NCI-H2196 treated with DMSO at 0.1 percent for 48 hours (cell line): ENCODE measurements at regions not wholly inside any gene's neighbourhood (a gene's known extent, or its start where the extent isn't known, plus 50 kb on each side); places are given as distances from the start of the nearest gene placed in this dataset.
A peak's percentile ranks its signal among the peaks of the same experiment; 100 is the strongest.

Experiments
- DNase-seq: peaks from one replicate; lab custom pipeline; 2025; ENCODE audit not compliant: unreplicated experiment; lab: John Stamatoyannopoulos, UW

GRCh38 chr20:52654567-52654966, 317.6 kb upstream of the TSHZ2 start:
- no peak for DNase-seq

DNA sequence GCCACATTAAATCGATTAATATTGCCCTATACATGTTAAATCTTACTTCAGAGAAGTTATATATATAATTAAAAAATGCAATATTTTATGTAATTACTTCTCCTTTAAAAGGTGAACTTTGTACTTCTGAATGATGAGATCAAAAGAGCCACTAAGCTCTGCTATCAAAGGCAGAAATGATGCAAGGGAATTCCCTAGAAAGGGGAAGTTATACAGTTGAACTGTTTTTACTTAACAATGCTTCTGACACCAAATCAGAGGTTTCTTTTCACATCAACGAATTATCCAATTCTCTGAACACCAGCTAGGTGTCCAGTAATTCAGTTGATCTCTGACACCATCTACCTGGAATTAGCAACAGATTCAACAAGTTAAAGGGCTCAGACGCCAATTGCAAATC, 319.9 kb upstream of the TSHZ2 start:
- no peak for DNase-seq

- peak; percentile 25 for DNase-seq
Measured at GRCh38 chr20:52649727-52650126, 322.4 kb upstream of the TSHZ2 start.

DNA sequence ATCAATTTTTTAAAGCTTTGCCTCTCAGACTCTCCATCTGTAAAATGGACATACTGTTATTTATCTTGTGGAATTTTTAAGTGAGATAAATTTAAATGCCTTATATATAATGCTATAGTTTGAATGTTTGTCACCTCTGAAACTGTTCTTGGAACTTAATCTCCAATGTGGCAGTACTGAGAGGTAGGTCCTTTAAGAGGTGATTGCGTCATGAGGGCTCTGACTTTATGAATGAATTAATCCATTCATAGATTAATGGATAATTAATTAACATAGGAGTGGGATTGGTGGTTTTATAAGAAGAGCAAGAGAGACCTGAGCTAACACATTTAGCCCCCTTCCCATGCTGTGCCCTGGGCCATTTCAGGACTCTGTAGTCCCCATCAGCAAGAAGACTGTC, 326.3 kb upstream of the TSHZ2 start:
- no peak for DNase-seq

DNA sequence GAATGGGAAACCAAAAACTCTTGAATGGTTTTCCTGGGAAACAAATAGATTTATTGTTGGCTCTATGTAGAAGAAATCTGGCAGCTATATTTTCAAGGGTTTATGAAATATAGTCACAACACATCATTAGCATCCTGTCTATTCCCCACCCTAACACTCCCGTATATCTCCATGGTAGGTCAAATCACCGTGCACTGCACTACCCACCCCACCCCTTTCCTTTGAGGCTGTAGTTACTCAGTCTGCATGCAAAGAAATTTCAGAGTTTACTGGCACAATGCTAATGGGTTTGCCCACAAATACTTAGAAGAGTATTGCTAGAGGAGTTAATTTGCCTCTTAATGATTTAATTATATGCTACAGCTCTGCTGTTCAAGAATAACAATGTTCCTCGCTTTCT, 329.1 kb upstream of the TSHZ2 start:
- no peak for DNase-seq

DNA sequence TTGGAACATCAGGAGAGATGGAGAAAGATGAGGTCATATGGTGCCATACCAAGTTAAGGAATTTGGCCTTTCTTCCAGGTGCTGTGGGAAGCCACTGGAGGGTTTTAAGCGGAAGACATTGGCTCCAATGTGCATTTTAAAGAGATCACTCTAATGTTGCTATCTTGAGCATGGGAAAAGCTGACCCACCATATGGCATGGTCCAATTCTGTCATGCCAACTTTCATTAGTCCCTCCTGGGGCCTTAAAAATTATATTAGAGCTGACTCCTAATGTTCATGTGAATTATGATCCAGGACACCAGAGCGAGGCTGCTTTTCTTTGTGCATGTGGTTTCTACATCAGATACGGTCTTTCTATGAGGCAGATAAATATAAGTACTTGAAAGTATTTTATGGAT, 335.0 kb upstream of the TSHZ2 start:
- DNase-seq = no peak

DNA sequence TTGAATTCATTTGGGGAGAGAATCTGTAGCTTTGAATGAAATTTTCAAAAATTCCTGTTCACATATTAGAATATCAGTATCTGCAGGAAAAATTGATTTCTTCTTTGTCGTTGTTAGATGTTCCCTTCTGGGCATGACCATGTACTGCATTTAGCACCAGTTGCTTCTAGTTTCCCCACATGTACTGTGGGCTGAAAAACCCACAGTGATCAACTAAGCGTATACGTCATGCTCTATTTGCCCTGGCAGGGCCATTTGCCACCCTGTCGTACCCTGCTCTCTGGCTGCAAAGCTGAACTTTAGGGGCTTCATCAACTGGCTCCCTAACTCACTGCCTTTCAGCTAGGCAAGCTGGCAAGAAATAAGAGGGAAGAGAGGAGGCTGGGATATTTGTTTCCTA, 340.7 kb upstream of the TSHZ2 start:
- DNase-seq = no peak

DNA sequence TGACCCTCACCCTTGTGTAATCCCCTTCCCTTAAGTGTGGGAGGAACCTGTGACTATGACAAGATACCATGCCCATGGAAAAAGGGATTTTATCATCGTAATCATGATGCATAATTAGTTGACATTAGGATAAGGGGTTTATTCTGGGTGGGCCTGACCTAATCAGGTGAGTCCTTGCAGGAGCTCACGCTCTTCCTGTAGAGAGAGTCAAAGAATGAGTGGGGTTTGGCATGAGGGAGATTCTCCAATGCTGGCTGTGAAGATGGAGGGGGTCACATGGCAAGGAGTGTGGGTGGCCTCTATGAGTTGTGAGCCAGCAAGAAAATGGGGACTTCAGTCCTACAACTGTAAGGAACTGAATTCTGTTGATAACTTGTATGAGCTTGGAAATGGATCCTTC, 342.0 kb upstream of the TSHZ2 start:
- no peak for DNase-seq

DNA sequence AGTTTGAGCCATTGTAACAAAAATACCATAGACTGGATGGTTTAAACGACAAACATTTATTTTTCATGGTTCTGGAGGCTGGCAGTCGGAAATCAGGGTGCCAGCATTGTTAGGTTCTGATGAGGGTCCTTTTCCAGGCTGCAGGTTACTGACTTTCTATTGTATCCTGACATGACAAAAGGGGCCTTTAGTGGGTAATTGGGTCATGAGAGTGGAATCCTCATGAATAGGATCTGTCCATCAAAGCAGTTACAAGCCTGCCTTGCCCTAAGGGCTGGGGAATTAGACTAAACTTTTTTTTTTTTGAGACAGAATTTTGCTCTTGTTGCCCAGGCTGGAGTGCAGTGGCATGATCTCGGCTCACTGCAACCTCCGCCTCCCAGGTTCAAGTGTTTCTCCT, 347.9 kb upstream of the TSHZ2 start:
- no peak for DNase-seq

DNA sequence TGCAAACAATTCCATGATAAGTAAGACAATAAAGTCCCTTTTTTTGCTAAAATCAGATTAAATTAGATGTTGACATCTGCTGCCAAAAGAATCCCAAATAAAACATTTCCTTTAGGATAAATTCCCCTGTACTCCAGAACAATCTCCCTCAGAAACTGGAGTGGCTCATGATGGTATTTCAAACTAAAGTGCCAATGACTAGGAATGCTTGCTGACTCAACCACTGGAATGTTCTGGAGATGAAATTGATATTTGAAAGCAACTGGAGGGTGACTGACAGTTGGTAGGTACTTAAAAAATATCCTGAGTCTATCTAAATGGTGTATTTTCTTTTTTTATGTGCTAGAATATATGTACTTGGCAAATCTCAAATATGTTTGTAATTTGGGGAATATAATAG, 350.1 kb upstream of the TSHZ2 start:
- DNase-seq = no peak

DNA sequence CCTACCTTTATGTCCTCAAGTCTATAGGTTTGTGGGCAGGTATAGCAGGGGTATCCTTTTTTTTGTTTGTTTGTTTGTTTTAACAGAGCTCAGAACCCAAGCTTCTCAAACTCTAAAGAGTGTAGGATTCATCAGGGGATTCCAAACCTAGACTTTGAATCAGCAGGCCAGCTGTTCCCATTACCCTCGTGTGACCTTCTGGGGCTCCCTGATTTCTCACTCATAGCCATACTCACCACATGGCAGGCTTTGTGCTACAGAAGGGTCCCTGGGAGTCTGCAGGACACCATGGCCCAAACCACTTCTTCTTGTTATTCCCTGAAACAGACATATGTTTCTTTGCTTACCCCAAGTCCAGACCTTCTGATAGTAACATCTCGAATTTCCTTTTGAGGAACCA, 350.8 kb upstream of the TSHZ2 start:
- no peak for DNase-seq

- DNase-seq = no peak
Measured at GRCh38 chr20:52619671-52620070, 352.5 kb upstream of the TSHZ2 start.

DNA sequence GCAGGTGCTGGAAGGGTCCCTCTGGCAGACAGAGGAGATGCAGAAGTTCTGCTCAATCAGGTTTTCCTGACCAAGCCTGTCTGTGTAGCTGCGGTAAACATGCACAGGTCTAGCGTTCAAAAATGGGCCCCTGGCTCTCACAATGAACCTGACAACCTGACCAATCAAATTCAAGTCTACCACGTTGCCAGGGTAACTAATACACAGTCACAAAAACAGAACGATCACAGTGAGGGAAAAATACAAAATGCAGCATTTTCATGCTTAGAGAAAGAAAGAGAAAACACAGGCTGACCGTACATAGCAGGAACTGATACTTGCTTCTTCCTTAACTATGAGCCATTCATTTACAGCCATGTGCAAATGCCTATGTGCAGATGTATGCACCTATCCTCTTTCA, 353.1 kb upstream of the TSHZ2 start:
- no peak for DNase-seq

DNA sequence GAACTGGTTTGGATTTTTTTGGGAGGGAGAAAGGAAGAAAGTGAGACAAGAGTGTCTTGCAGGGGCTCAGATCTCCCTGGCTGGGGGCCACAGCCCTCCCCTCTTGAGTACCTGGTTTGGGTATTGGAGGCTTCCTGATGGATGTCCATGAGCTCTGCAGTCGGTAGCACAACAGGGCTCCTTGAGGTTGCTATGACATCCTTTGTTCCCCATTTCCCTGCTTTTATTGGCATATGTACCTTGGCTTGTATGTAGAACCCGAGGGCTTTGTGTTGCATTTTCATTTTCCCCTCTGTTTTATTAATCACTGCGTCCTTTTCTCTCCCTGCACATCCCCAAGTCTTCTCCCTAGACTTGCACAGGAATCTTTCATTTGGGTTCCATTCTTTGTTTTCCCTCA, 355.5 kb upstream of the TSHZ2 start:
- DNase-seq = no peak

- no peak for DNase-seq
Measured at GRCh38 chr20:52614051-52614863, 357.9 kb upstream of the TSHZ2 start.

GRCh38 chr20:52612046-52612632, 360.0 kb upstream of the TSHZ2 start:
- DNase-seq = no peak

- no peak for DNase-seq
Measured at GRCh38 chr20:52610749-52611148, 361.4 kb upstream of the TSHZ2 start.

DNA sequence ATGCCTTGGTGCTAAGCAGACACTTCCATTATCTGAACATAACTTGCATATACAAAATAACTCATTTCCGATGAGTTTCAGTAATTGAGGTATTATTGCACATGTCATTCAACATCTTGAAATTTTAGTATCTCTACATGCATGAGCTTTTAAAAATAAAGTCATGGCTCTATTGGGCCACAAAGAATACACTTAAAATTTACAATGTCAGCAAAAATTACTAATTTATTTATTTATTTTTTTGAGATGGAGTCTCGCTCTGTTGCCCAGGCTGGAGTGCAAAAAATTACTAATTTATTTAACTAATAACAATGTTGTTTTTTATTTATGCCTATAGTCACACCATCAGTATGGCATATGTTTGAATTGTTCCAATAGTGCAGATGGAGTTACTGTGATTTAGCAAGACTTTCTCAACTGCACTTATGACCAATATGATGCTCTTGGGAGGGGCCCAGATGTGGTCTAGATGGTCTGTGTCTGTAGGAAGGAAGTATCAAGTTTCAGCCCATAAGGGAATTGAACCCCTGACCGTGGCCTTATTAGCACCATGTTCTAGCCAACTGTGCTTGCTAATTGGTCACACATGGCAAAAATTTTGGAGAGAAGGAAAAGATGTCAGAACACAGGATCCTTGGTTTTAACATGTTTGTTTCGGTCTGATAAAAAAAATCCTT, 370.7 kb upstream of the TSHZ2 start:
- DNase-seq = no peak

DNA sequence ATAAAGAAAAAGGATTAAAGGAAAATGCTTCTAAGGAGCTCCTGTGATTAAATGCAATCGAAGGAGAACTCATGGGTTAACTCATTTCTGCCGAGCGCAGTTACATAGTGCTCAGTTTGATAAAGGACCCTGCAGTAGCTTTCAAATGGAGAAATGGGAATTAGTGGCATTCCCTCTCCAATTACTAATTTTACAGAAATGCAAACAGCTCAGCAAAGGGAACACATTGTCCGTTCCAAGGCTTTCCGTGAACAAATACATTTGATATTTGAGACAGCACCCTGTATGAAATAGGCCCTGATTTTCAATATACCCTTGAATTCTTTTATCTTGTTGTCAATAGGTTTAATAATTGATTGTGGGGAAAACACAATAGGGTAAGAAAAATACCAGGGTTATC, 375.9 kb upstream of the TSHZ2 start:
- DNase-seq = no peak

- no peak for DNase-seq
Measured at GRCh38 chr20:52595518-52595917, 376.6 kb upstream of the TSHZ2 start.

- no peak for DNase-seq
Measured at GRCh38 chr20:52593654-52594053, 378.5 kb upstream of the TSHZ2 start.

DNA sequence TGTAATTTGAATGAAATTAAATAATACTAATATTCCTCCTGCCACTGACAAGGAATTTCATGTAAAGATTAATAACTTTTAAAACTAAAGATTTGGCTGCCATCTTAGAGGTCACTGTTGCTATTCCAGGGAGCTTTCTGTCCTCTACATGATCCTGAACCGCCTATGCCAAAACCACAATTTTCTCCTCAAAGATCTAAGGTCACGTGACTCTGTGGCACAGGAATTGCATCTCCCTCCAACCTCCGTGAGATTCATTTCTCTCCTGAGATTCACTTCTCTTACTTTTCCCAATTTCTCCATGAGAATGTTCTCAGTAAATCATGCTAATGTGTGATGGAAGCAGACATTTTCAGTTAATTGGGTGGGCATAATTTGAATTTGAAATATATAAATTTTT, 379.6 kb upstream of the TSHZ2 start:
- no peak for DNase-seq
